ENCODE measurements at regions not wholly inside any gene's neighbourhood (a gene's known extent, or its start where the extent isn't known, plus 50 kb on each side); places are given as distances from the start of the nearest gene placed in this dataset.

DNA sequence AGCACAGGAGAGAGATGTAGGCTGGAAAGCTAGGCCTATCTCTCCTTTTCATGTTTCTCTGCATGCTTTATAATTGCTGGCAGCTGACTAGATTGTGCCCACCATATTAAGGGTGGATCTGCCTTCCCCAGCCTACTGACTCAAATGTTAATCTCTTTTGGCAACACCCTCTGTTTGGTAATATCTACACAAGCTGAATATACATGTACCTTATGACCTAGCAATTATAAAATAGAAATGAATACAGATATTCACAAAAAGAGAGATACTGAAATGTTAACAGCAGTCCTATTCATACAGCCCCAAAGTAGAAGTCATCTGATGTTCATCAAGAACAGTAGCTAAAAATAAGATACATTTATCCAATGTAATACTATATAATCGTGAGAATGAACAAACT lies 429.6 kb downstream of the EPM2A start:
- no peak for FAIRE-seq
- no peak for DNase-seq (ENCODE audit: insufficient read length, low spot score)

DNA sequence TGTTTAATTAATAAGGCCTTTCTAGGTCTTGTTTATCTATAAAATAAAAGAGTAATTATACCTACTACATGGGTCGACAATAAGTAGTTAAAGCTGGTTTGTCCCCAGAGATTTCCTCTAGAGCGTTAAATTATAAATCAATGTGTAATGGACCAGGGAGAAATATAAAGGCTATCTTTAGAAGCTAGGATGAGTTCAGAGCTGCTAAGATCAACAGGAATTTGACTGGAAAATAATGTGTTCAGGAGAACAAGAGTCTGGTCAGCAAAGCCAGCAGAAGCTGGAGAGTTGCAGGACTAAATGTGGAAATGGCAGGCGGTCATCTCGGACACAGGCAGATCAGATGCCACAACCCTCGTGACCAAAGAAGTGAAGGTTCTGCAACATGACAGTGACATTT lies 428.8 kb downstream of the EPM2A start:
- no peak for DNase-seq (ENCODE audit: insufficient read length, low spot score)
- FAIRE-seq = no peak

- DNase-seq (ENCODE audit: insufficient read length, low spot score) (peak; percentile 1), FAIRE-seq (no peak)
Observed at GRCh38 chr6:145309842-145310535, 425.3 kb downstream of the EPM2A start.

DNA sequence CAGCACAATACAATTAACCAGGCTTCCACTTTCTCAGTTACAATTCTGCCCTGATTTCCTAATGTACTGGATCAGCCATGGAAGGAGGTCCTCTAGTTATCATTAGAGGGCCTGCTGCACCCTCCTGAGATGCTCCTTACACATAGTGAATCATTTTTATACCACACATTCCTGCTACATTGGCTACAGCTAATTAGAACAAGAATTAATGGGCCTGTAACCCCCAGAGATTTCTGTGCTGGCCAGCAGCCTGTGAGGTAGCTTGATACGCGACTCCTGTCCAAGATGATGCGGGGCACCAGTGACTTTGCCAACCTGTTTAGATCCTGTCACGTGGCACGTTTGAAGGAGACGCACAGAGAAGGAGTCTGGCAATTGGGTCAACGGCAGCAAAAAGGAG lies 422.8 kb downstream of the EPM2A start:
- DNase-seq (ENCODE audit: insufficient read length, low spot score) (no peak), FAIRE-seq (no peak)

DNA sequence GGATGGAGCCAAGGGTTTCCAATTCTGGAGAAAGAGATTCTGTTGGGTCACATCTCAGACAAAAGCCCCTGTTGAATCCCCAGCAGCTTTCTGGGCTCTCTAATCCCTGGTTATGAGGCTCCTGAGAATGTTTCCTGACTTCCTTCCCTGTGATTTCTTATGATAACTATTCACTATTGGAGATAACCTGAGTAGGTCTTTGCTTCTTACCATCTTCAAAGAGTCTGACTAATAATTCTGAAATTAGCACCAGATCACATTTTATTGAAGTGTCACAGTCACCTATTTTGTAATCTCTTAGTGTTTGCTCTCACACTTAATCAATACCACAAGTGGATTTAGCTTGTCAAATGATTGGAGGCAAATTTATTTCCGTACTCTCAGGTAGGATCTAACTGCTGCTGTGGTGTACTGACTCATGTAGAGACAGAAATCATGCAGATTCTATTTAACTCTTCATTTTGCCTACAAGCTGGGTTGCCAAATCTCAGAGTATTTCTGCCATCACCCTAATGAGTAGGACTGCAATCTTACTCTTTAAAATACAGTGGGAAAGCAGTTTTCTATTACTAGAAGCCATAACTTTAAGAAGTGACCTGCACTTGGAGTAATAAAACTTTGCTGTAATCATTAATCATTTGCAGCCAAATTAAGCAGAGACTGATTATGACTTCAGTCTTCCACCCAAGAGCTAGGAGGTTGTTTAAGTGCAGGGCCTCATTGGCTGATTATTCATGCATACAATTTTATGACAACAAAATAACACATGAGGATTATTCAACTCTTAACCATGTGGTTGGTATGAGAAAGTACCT lies 422.1 kb downstream of the EPM2A start:
- no peak for FAIRE-seq

GRCh38 chr6:145315982-145316600 lies 419.2 kb downstream of the EPM2A start:
- FAIRE-seq = no peak

More for the DNA sequence above, 422.1 kb downstream of the EPM2A start:
- no peak for DNase-seq (ENCODE audit: insufficient read length, low spot score)

DNA sequence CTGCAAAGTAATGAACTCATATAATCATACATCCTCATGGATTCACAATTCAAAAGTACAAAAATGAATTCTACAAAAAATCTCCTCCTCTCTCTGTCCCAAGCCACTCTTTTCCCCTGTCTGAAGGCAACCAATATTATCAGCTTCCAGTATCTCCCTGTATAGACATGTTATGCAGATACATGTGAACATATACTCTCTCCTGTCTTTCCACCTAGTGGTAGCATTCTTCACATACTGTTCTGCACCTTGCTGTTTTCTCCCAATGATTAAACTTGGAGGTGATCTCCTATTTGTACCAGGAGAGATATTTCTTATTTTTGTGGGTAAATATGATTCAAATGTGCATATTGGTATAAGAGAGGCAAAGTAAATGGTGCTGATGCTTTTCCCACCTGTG lies 416.4 kb downstream of the EPM2A start:
- DNase-seq (ENCODE audit: insufficient read length, low spot score) = no peak
- no peak for FAIRE-seq

More at GRCh38 chr6:145315982-145316600, 419.2 kb downstream of the EPM2A start:
- DNase-seq (ENCODE audit: insufficient read length, low spot score) = no peak

GRCh38 chr6:145319605-145320004 lies 415.7 kb downstream of the EPM2A start:
- no peak for DNase-seq (ENCODE audit: insufficient read length, low spot score)
- FAIRE-seq = no peak

DNA sequence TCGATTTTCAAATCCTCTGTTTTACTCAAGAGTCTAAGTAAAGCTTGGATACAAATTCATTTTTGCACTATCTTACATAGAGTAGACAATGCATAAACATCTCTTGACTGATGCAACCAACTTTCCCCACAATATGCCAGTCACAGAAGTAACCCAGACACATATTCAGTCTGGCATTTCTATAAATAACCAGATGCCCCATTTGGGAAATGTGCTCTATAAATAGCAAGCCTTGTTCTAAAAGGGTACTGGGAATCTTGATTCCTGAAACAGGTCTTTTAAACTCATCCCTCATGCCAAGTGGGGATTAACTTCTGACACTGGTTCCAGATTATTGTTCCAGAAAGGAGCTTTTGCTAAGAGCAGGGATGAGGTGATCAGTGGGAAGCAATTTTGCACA lies 411.7 kb downstream of the EPM2A start:
- DNase-seq (ENCODE audit: insufficient read length, low spot score) = no peak
- FAIRE-seq = no peak

GRCh38 chr6:145327586-145327985 lies 407.7 kb downstream of the EPM2A start:
- no peak for FAIRE-seq
- no peak for DNase-seq (ENCODE audit: insufficient read length, low spot score)

DNA sequence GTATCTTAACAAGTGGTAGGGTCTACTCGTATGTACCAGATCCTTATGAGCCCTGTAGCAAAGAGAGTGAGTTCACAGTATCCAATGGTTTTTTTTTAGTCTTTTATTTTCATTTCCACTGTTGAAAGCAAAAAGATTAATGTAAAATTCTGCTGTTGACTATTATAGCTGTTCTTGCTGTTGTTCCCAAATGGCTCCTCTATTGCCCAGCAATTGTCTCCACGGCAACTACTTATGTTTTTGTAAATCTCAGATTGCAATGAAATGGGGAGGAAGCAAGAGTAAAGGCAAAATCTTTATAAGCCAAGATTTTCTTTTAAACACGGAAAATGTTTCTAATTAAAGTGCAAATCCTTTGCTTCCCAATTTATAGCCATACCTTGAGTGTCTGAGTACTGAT lies 406.1 kb downstream of the EPM2A start:
- no peak for FAIRE-seq
- DNase-seq (ENCODE audit: insufficient read length, low spot score) = no peak

DNA sequence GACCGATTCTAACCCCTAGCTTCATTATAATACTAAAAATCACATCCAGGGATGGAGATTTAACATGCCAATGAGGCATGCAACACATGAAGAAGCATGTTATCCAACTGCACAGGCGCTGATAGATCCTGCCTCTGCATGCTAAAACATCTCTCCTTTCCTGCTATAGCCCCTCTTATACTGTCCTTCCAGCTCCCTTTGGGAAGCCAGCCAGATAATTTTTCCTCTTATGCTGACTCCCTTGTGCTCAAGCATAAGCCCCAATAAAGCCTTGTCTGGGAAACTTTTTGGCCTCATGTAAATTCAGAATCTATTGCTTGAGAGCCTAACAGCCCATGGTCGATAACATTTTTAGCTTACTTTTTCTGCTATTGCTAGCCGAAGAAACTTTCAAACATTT lies 404.3 kb downstream of the EPM2A start:
- no peak for FAIRE-seq
- no peak for DNase-seq (ENCODE audit: insufficient read length, low spot score)

GRCh38 chr6:145332011-145332410 lies 403.3 kb downstream of the EPM2A start:
- no peak for DNase-seq (ENCODE audit: insufficient read length, low spot score)
- no peak for FAIRE-seq

DNA sequence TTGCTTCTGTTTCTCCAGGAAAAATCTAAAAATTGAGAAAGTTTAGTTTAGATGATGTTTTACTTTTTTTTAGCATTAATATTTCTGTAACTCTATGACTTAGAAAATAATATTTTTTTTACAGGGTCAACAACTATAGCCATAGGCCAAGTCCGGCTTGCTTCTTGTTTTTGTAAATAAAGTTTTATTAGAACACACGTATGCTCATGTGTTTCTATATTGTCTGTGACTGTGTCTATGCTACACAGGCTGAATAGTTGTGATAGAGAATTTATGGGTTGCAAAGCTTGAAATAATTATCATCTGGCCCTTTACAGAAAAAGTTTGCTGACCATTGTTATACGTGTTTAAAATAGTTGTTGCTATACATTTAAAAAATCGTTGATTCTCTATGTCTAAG lies 399.2 kb downstream of the EPM2A start:
- no peak for FAIRE-seq

GRCh38 chr6:145339089-145339488 lies 396.2 kb downstream of the EPM2A start:
- DNase-seq (ENCODE audit: insufficient read length, low spot score) = no peak
- no peak for FAIRE-seq

More for the DNA sequence above, 399.2 kb downstream of the EPM2A start:
- no peak for DNase-seq (ENCODE audit: insufficient read length, low spot score)

DNA sequence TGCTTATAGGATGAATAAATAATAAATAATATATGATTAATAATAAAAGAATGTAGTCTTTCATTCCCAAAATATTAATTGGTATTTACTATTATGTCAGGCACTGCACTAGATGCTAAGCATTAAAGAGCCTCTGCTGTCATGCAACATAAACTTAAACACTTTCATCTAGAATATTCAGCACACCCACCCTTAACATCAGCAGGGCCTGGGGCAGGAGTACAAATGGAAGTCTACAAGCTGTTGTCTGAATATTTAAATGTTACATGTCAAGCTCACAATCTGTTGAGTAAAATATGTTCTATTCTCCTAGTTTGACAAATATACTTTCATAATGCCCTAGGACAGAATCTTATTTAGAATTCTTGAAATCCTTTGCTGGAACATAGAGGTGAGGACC lies 395.1 kb downstream of the EPM2A start:
- FAIRE-seq (no peak), DNase-seq (ENCODE audit: insufficient read length, low spot score) (no peak)

- FAIRE-seq (no peak), DNase-seq (ENCODE audit: insufficient read length, low spot score) (no peak)
Observed at GRCh38 chr6:145345094-145345493, 390.2 kb downstream of the EPM2A start.

DNA sequence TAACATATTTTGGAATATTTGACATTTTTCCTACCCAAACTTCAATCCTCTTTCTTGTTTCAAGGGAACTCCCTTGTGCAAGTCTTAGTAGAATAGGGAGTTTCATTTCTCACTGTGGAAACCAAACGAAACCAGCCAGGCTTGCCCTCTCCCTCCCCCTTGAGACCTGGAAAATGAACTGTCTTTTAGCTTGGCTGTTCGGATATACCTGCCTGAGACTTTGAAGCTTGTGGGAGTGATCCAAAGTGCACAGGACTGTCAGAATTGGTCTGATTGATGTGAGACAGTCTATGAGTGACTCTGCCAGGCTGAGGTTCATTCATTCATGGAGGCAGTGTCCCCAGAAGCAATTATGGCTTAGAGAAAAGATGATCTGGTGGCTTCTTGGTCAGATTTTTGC lies 388.1 kb downstream of the EPM2A start:
- DNase-seq (ENCODE audit: insufficient read length, low spot score) (no peak), FAIRE-seq (no peak)

- FAIRE-seq (no peak), DNase-seq (ENCODE audit: insufficient read length, low spot score) (no peak)
Observed at GRCh38 chr6:145349950-145350510, 385.3 kb downstream of the EPM2A start.

DNA sequence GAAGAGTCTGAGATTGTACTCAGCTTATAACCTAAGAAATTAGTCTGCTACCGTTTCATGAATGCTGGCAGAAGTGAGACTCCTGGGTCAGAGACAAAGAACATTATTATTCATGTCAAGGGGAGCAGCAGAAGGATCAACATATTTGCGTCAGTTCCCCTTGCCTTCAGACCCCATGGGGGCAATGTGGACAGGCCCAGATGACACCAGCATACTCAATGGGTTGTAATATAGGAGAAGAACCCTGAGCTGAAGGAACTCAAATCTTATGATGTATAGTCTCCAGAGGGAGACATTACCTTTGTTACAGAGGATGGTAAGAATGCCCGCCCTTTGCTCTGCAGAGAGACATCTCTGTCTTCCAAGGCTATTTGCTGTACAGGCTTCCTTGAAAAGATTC lies 384.4 kb downstream of the EPM2A start:
- DNase-seq (ENCODE audit: insufficient read length, low spot score) (no peak), FAIRE-seq (no peak)

DNA sequence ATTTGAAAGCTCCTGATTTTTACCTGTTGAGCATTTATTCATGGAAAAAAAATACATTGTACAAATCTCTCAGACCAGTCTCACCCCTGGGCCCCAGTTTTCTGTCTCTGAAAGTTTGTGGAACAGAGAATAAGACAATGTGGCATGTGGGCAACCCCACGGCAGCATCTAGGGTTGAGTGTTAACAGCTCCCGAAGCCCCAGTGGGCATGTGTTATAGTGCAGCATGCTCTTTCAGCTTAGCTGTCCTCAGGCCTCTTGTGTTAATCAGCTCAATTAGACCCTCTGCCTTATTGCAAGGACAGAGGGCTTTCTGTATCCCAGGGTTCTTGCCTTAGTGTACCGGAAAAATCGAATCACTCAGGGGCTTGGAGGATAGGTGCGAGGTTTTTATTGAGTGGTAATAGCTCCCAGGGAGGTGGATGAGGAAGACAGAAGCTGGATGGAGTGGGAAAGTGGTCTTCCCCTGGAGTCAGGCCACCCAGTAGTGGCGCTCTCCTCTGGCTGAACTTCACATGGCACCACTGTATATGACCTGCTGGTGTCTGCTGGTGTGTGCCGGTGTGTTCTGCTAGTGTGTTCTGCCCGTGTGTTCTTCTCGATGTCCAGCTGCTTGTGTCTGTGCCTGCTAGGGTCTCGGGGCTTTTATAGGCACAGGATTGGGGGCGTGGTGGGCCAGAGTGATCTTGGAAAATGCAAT lies 382.8 kb downstream of the EPM2A start:
- FAIRE-seq (no peak), DNase-seq (ENCODE audit: insufficient read length, low spot score) (no peak)

Measured in HTR-8/SVneo (cell line).